Right lobe of liver (tissue), 4 donors: ENCODE measurements at regions not wholly inside any gene's neighbourhood (a gene's known extent, or its start where the extent isn't known, plus 50 kb on each side); places are given as distances from the start of the nearest gene placed in this dataset.

ENCODE experiments used
- CTCF ChIP-seq, 4 donors: fragments of 200-600 bp in 3 of 4; fragments of 450-650 bp in 1 of 4; IDR thresholded peaks; one replicate each; pipeline versions ENCODE4 v1.5.1 to v1.8.0; 2016 to 2022; ENCODE audit warnings: antibody characterized with exemption in 4 of 4, mild to moderate bottlenecking in 2 of 4
- POLR2A ChIP-seq: fragments of 450-650 bp; IDR thresholded peaks from one replicate; pipeline ENCODE4 v1.6.1; 2017; ENCODE audit warnings: antibody characterized with exemption, mild to moderate bottlenecking
- donor health status: DM: no; HTN: no; CAD: no.
- donor health status: DM: no; HTN: no; CAD: no.
- donor health status: DM: no; HTN: yes; CAD: no.

DNA sequence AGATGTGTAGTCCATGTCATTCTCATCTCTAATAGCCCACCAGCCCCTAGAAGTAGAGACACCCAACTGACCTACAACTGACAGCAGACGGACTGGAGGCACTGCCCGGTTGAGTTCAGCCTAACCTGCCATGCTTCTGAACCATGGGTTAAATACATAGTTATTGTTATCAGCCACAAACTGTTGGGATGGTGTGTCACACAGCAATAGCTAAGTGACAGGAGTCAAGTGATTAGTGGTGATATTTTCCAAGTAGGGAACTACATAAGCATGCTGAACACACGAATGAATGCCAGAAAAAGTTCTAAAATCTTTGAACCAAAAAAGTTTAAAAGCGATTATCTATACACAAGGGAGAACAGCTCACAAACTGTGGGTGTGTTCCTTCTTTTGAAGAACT lies 80.1 kb downstream of the SYNE3 start:
- no peak for TF ChIP-seq CTCF (IDR thresholded peaks at IDR 0.05)
- no peak for TF ChIP-seq POLR2A
